GM19328 (cell line): ENCODE measurements at regions not wholly inside any gene's neighbourhood (a gene's known extent, or its start where the extent isn't known, plus 50 kb on each side); places are given as distances from the start of the nearest gene placed in this dataset.
"Not testable (repeated sequence)": the region's sequence is repeated elsewhere in the genome, so short reads cannot be mapped to it uniquely, and the experiment has no call there.

Experiments
- ATAC-seq: cut with Tn5 transposase; IDR thresholded peaks from one replicate; pipeline ENCODE4 v1.9.1; 2021; ENCODE audit warnings: mild to moderate bottlenecking, moderate library complexity; ENCODE audit not compliant: unreplicated experiment

- ATAC-seq: no peak
Observed at GRCh38 chr9:100700689-100701318, 122.9 kb downstream of the CAVIN4 start.

DNA sequence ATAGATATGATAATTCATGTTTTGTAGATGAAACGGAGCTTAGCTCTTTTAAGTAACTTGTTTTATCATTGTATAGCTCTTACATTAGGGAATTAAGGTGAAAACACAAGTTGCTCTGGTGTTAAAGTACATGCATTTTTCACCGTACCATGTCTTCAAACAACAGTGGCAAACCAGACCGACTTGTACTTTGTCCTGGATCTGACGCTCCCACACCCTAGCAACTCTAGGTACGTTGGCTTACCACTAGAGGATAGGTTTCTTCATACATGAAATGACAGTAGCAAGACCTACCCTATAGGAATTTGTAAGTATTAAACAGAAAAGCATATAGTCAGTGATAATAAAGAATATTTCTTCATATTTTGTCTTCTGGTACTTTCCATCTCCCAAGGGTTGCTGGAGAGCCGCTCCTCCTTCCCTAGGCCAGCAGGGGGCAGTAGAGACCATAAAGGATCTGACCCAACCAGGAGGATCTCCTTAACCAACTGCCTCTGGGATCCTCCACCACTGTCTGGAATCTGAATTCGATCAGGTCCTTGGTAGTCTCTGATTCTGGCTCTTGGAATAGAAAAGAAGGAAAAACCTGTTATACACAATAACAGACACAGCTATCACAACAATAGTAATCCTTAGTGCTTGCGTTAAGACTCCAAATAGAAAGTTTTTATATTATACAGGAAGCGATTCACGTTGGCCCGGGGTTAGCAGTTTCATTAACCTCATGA is 136.7 kb downstream of the CAVIN4 start:
- peak; percentile 67 for ATAC-seq

DNA sequence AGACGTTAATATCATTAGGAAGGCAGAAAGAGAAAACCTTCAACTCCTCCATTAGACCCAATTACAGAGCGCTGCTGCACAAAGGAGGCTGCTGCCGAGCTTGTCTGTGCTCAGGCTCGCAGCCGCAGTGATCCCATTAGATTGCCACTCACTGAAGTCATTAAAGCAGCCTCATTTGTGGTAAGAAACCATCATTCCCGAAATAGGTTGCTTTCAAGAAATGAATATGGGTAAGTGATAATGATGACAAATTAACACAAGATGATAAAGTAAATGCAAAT is 137.2 kb downstream of the CAVIN4 start:
- no peak for ATAC-seq

- no peak for ATAC-seq
Observed at GRCh38 chr9:100718717-100719116, 140.8 kb downstream of the CAVIN4 start.

GRCh38 chr9:100720922-100721321 is 143.0 kb downstream of the CAVIN4 start:
- no peak for ATAC-seq

DNA sequence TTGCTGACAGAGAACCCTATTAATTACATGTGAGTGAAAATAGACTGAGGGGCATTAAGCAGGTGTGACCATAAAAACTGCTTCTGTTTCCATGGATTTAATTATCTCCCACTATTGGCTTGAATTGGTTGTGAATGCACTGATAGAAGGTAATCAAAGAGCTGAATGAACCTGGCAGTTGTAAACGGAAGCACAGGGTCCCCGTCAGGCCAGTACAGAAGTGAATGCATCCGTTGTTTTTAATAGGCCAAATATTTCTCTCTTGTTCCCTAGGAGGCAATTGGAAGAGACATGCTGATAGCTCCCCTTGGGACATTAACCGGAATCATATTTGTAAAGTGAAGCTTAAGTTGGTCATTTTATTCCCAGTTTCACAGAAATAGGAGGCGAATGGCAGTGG is 147.0 kb downstream of the CAVIN4 start:
- no peak for ATAC-seq

DNA sequence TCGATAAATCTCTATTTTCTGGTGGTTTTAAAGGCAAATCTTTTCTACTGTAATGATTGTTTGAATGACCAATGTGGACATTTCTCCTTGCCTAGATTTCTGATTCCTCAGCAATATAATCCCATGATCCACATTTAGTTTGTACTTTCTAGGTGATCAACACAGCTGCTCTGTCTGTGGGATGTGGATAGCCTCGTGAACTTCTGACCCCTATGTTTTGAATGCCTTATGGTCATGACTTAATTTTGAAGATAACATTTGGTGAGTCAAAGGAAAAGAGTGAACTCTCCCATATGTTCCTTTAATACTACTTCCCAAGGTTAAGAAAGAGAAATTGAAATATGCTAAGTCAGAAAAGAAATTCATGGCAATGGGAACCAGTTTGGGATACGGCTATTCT is 147.5 kb downstream of the CAVIN4 start:
- no peak for ATAC-seq

DNA sequence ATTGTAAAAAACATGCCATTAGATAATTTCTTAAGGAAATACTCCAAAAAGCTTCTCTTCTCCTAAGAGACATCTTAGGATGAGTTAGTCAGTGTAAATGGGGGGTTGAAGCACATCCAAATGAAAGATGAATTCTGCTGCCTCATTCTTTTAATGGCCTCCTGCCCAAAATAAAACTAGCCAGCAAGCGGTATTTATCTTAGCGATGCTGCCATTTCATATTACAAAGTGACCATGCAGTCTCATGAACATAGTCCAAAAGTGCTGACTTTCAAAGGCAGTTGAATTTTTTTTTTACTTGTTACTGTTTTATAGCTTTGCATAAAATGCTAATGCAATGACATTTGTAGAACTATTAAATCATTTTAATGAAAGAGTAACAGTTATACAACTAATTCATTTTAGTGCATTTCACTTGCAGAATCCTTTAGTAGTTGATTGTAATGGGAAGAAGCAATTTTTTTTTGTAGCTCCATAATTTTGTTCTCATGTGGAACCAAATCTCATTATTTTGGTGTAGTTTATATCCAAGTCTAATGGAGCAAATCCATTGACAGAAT is 151.5 kb downstream of the CAVIN4 start:
- ATAC-seq: no peak

GRCh38 chr9:100730086-100730485 is 152.2 kb downstream of the CAVIN4 start:
- ATAC-seq: no peak

- no peak for ATAC-seq
Observed at GRCh38 chr9:100731038-100731556, 153.2 kb downstream of the CAVIN4 start.

DNA sequence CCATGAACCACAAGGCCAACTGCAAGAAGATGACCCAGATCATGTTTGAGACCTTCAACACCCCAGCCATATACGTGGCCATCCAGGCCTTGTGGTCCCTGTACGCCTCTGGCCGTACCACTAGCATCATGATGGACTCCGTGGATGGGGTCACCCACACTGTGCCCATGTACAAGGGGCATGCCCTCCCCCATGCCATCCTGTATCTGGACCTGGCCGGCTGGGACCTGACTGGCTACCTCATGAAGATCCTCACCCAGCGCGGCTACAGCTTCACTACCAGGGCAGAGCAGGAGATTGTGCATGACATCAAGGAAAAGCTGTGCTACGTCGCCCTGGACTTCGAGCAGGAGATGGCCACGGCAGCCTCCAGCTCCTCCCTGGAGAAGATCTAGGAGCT is 153.7 kb downstream of the CAVIN4 start:
- no peak for ATAC-seq

DNA sequence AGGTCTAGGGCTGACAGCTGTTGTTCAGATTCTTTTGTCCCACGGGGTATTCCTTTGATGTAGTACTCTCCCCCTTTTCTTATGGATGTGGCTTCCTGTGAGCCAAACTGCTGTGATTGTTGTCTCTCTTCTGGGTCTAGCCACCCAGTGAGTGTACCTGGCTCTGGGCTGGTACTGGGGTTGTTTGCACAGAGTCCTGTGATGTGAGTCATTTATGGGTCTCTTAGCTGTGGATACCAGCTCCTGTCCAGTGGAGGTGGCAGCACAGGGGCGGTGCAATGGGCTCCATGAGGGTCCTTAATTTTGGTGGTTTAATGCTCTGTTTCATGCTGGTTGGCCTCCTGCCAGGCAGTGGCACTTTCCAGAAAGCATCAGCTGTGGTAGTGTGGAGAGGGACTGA is 161.3 kb downstream of the CAVIN4 start:
- no peak for ATAC-seq

GRCh38 chr9:100739666-100740065 is 161.8 kb downstream of the CAVIN4 start:
- ATAC-seq: no peak

GRCh38 chr9:100748930-100749329 is 171.1 kb downstream of the CAVIN4 start:
- not testable (repeated sequence) for ATAC-seq

DNA sequence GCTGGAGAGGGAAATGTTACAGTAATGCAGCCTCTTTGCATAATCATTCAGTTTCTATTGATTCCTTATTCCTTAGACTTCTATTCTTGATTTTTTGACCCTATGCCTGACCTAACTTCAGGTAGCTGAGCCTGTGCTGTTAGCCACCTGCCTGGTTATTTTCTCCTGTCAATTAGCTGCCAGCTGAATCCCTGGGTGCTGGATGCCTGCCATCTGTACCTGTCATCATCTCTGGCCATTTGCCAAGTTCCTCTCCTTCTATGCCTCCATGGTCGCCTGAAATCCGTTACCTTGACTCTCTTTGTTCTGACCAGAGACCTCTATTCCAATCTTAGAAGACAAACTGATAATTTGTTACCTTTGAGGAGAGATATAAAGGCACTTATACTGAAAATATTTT is 178.3 kb downstream of the CAVIN4 start:
- ATAC-seq: no peak

GRCh38 chr9:100759215-100759614 is 181.3 kb downstream of the CAVIN4 start:
- no peak for ATAC-seq

GRCh38 chr9:100761276-100761802 is 183.5 kb downstream of the CAVIN4 start:
- ATAC-seq: no peak

GRCh38 chr9:100774326-100774725 is 196.4 kb downstream of the CAVIN4 start:
- no peak for ATAC-seq

GRCh38 chr9:100774962-100775361 is 197.1 kb downstream of the CAVIN4 start:
- ATAC-seq: no peak

GRCh38 chr9:100775912-100776311 is 198.0 kb downstream of the CAVIN4 start:
- ATAC-seq: no peak

- no peak for ATAC-seq
Observed at GRCh38 chr9:100784755-100785154, 206.9 kb downstream of the CAVIN4 start.

DNA sequence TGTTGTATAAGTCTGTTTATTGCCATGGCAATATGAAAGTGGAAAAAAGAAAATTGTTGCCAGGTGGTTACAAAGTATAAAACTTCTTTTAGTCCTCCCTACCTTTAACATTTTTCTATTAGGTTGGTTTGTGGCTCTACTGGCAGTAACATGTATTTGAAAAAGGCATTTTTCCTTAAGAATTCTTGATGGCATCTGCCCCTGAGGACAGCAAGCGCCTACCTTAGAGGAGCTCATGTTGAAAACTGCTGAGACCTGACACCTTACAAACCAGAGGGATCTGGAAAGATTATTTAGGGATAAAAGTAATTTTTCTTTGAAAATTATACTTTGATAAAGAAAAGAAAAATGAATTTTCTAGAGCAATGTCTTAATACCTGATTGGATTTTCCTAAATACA is 208.1 kb downstream of the CAVIN4 start:
- ATAC-seq: no peak
